Nephron (organoid): ENCODE measurements at regions not wholly inside any gene's neighbourhood (a gene's known extent, or its start where the extent isn't known, plus 50 kb on each side); places are given as distances from the start of the nearest gene placed in this dataset.

Experiments used
- H3K27ac Mint-ChIP-seq, 3 experiments: 2 replicates each; pipeline ENCODE4 v1.8.0; 2020; ENCODE audit warnings: mixed read lengths in 3 of 3, mild to moderate bottlenecking in 2 of 3, moderate library complexity in 1 of 3
- H3K27me3 Mint-ChIP-seq: 2 replicates; pipeline ENCODE4 v1.8.0; 2021; ENCODE audit warnings: low read depth, mild to moderate bottlenecking, moderate library complexity, mixed read lengths
- H3K36me3 Mint-ChIP-seq: 2 replicates; pipeline ENCODE4 v1.8.0; 2020; ENCODE audit warnings: low read depth, mixed read lengths
- H3K4me1 Mint-ChIP-seq: 2 replicates; pipeline ENCODE4 v1.8.0; 2020; ENCODE audit warnings: mixed read lengths
- H3K4me3 Mint-ChIP-seq, 3 experiments: 2 replicates each; pipeline ENCODE4 v1.8.0; 2020; ENCODE audit warnings: mild to moderate bottlenecking in 3 of 3, mixed read lengths in 3 of 3, moderate library complexity in 2 of 3
- H3K9me3 Mint-ChIP-seq: 2 replicates; pipeline ENCODE4 v1.8.0; 2020; ENCODE audit warnings: mixed read lengths
- CTCF ChIP-seq, 3 experiments: fragments of 200-600 bp; sonication (generic); IDR thresholded peaks; one replicate each; pipeline ENCODE4 v1.5.0; 2021; ENCODE audit warnings: antibody characterized with exemption in 3 of 3; ENCODE audit not compliant: unreplicated experiment in 3 of 3

GRCh38 chr5:89900346-89900745 is 509.2 kb downstream of the CETN3 start:
- Mint-ChIP-seq H3K36me3 (no peaks in the 10 kb centered on the region), H3K9me3 (peaks cover 13% of the 10 kb centered on the region)

GRCh38 chr5:89899559-89899958 is 510.0 kb downstream of the CETN3 start:
- Mint-ChIP-seq H3K4me3 (no peak overlapping the region), H3K27me3 (no peaks in the 10 kb centered on the region), H3K36me3 (no peaks in the 10 kb centered on the region), H3K9me3 (peaks cover 20% of the 10 kb centered on the region), H3K4me1 (no peaks in the 10 kb centered on the region), H3K27ac (no peak overlapping the region)
- TF ChIP-seq CTCF (IDR thresholded peaks at IDR 0.05; ENCODE audit: unreplicated experiment in 3 of 3): no peak

More at GRCh38 chr5:89900346-89900745, 509.2 kb downstream of the CETN3 start:
- H3K4me1 Mint-ChIP-seq: no peaks in the 10 kb centered on the region
- no peaks in the 10 kb centered on the region for H3K27me3 Mint-ChIP-seq
- H3K4me3 Mint-ChIP-seq: no peak overlapping the region
- TF ChIP-seq CTCF (IDR thresholded peaks at IDR 0.05; ENCODE audit: unreplicated experiment in 3 of 3): no peak
- no peak overlapping the region for H3K27ac Mint-ChIP-seq

- H3K27ac Mint-ChIP-seq: no peak overlapping the region
- no peaks in the 10 kb centered on the region for H3K27me3 Mint-ChIP-seq
- H3K36me3 Mint-ChIP-seq: peaks cover 6% of the 10 kb centered on the region
- H3K4me1 Mint-ChIP-seq: no peaks in the 10 kb centered on the region
- no peak overlapping the region for H3K4me3 Mint-ChIP-seq
- no peak for TF ChIP-seq CTCF (IDR thresholded peaks at IDR 0.05; ENCODE audit: unreplicated experiment in 3 of 3)
- H3K9me3 Mint-ChIP-seq: peaks cover 43% of the 10 kb centered on the region
Observed at GRCh38 chr5:89893546-89893945, 516.0 kb downstream of the CETN3 start.

GRCh38 chr5:89885670-89886069 is 523.9 kb downstream of the CETN3 start:
- Mint-ChIP-seq H3K4me1 (no peaks in the 10 kb centered on the region), H3K9me3 (no peaks in the 10 kb centered on the region), H3K27me3 (no peaks in the 10 kb centered on the region), H3K4me3 (no peak overlapping the region), H3K36me3 (no peaks in the 10 kb centered on the region), H3K27ac (no peak overlapping the region)
- no peak for TF ChIP-seq CTCF (IDR thresholded peaks at IDR 0.05; ENCODE audit: unreplicated experiment in 3 of 3)

- no peak overlapping the region for H3K27ac Mint-ChIP-seq
- H3K27me3 Mint-ChIP-seq: no peaks in the 10 kb centered on the region
- no peaks in the 10 kb centered on the region for H3K36me3 Mint-ChIP-seq
- TF ChIP-seq CTCF (IDR thresholded peaks at IDR 0.05; ENCODE audit: unreplicated experiment in 3 of 3): no peak
- H3K9me3 Mint-ChIP-seq: no peaks in the 10 kb centered on the region
- no peak overlapping the region for H3K4me3 Mint-ChIP-seq
- H3K4me1 Mint-ChIP-seq: no peaks in the 10 kb centered on the region
Observed at GRCh38 chr5:89883967-89884366, 525.6 kb downstream of the CETN3 start.
